ENCODE measurements at regions not wholly inside any gene's neighbourhood (a gene's known extent, or its start where the extent isn't known, plus 50 kb on each side); places are given as distances from the start of the nearest gene placed in this dataset.
"Not testable (repeated sequence)": the region's sequence is repeated elsewhere in the genome, so short reads cannot be mapped to it uniquely, and the experiment has no call there.

DNA sequence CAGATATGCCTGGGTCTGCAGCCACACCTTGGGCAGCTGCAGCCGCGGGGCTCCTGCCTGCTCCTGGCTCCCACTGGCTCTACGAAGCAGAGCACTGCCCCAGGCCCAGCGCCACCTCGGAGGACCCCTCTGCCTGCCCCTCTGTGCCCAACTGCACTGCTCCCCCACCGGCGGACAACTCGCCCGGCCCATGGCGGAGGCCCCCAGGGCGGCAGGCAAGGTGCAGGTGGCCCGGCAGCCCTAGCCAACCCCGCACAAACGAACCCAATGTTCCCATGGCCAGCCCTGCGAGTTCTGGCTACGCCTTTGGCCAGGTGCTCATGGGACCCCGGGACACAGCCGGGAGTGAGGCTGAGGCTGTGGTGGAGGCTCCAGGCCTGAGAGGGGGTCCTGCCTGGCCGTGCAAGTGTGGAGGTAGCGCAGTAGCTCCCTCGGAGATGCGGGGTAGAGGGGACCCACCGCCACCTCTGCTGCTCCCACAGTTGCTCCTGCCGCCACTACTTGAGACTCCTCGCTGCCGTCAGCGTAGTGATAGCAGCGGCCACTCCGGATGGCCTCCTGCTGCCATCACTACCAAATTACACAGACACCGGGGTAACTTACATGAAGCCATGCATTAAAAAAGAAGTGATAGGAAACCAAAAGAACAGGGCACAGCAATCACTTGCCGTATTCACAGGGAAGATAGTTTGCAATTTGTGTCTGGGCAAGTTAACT is 97.3 kb upstream of the SP4 start:
- DNase-seq = no peak

DNA sequence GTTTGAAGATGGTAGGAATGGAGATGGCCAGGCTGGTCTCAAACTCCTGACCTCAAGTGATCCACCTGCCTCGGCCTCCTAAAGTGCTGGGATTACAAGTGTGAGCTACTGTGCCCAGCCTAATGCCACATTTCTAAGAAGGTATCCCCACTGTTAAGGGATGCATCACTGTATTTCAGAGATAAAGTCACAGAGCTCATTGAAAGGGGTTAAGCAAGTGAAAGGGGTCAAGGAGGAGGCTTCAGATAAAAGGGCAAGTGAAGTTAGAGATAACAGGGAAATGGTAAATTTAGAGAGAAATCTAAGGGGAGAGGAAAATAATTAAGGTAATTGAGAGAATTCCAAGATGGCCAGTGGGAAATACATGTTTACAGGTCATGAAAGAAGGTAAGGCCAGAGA is 93.0 kb upstream of the SP4 start:
- no peak for DNase-seq

DNA sequence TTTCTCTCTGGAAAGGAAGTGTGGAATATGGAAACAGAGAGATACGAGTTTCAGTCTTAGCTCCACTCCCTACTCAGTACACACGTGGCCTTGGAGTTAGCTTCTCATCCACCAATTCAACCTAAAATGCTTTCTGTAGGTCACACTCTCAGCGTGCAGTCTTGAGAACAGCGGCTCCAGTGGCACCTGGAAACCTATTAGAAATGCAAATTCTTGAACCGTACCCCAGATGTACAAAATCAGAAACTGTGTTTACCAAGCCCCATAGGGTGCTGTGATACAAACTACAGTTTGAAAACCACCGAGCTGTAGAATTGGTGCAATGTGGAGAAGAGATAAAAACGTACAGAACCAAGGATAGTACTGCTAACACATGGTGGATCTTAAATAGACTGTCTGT is 91.1 kb upstream of the SP4 start:
- no peak for DNase-seq

DNA sequence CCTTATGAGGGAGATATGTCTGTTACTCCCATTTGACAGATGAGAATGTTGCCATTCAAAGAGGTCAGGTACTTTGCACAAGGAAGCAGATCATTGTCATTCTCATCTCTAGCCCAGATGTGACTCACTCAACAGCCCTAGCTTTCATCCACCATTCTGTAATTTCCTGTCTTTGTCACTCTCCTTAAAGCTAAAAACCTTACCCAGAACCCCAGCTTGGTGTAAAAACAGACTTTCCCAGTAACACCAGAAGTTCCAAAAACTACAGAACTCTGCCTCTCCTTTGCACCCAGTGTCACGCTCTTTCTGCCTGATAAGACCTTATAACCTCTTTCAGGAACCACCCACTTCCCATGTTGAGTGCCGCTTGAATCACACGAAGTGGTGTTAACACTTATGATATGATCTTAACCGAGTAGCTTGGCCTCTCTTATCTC is 89.1 kb upstream of the SP4 start:
- peak; percentile 55 for DNase-seq

DNA sequence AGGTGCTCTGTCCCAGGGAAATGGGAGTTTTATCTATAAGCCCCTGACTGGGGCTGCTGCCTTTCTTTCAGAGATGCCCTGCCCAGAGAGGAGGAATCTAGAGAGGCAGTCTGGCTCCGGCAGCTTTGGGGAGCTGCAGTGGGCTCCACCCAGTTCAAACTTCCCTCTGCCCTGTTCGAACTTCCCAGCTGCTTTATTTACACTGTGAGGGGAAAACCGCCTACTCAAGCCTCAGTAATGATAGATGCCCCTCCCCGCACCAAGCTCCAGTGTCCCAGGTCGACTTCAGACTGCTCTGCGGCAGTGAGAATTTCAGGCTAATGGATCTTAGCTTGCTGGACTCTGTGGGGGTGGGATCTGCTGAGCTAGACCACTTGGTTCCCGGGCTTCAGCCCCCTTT is 83.0 kb upstream of the SP4 start:
- DNase-seq = not testable (repeated sequence)

DNA sequence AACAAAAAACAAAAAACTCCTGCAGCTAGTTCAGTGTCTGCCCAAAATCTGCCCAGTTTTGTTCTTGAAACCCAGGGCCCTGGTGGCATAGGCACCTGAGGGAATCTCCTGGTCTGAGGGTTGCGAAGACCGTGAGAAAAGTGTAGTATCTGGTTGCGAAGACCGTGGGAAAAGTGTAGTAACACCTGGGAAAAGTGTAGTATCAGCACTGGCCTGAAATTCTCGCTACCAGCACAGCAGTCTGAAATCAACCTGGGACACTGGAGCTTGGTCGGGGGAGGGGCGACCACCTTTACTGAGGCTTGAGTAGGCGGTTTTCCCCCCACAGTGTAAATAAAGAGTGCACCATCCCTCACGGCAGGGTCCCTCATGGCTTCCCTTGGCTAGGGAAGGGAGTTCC is 82.5 kb upstream of the SP4 start:
- DNase-seq = no peak

DNA sequence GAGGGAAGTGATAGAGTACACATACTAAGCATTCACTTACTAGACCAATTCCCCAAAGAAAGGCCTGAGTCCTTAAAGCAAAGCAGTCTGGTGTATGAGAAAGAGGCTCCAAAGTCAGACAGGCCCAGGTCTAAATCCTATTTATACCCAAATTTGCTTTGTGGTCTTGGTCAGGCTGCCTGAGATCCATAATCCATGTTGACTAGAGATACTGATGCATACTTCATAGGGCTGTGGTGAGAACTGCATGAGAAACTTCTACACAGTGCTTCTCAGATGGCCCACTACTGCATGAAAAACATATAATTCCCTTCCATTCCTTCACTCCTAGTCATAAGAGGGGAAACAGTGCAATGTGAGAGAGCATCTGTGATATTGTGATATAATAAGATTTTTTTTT is 81.6 kb upstream of the SP4 start:
- no peak for DNase-seq

DNA sequence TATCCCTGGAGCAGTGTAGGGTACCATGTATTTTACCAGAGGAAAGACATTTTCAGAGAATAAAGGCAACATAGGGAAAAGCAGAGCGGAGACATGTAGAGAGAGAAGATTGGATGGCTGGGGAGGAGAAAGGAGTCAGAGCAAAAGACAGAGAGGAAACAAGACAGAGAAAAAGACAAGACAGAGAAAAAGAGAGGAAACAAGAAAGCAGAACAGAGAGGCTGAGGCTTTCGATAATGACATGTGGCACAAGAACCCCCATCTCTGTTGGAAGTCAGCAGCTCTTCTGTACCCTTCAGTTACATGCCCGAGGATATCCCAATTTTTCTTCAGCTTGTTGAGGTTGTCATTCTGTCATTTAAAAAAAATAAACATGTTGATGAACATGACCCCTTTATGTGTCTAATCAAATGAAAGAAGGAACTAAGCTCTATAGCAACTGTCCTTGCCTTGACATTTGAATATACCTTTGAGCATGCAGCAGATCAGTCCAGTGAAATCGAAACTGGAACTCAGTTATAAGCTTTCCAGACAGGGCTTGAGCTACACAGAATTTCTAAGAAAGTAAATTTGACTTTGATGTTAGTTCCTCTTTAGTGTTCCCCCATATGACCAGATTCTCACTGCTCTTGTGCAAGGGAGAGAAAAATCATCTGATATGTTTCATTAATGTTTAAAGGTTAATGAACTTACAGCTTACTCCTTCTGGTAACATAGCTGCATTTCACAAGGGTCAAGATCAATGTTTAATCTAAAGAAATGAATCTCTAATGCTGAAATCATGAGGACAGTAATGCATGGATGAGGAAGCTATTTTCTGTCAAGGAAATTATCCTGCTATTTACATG is 75.1 kb upstream of the SP4 start:
- DNase-seq = no peak

DNA sequence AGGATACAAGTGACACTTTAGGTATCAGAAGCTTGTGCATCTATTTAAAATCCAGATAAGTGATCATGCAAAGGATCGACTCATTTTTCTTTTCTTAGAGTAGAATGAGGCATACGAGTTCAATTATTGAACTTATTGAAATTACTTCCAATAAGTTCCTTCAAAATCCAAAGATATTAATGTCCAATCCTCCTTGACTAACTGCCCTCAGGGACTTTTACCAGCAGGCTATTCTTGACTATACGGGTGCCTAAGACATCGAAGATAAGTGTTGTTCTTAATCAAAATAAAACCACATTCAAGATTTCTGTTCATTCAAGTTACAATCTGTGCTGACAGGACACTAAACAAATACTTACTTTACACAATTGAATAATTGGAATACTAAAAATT is 74.5 kb upstream of the SP4 start:
- no peak for DNase-seq

DNA sequence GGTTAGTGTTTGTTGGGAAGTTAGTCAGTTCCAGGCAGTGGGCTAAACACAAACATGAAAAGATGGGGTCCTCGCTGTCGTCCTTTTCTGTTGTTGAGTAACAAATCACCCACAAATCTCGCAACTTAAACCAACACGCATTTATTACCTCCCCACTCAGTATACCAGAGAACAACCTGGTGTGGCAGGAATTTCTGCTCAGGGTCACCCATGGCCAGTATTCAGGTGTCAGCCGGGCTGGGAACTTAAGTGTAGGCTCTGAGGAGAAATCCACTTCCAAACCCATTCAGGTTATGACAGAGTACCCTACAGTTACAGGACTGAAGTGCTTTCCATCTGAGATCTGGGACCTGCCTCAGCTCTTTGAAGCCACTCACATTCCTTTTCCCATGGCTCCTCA is 73.6 kb upstream of the SP4 start:
- DNase-seq = no peak

DNA sequence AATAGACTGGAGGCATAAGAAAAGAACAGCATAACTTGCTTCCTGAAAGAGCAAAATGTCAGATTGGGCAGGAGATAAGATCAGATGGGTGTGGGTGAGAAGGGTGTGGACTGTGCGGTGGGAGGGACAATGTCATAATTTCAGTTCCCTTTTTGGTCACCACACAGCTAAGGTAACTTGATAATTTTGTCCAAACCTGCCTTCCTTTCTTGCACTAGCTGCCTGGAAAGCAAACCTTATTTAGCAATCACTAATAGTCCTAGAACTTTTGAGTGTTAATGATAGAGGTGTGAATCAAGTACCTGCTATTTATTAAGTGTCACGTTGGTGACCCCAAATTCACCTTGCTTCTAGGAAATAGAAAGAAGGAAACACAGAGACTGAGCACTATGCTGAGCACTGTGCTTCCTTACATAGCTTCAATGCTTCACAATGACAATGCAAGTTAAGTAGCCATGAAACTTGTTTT is 72.4 kb upstream of the SP4 start:
- peak; percentile 47 for DNase-seq

DNA sequence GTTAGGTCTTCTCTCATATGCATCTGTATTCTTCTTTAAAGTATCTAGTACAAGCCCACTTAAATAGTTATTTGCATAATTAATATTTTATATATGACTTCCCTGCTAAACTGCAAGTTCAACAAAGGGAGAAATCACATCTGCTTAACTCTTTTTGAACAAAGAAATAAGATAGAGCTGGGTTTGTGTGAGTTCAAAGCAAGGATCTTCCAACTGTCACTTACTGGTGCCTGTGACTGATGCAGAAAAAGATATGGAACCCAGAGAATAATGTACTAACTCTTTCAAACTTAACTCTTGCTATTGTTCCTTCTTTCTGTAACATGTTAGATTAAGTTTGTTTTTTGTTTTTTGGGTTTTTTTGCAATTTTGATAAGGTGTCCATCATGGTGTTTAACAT is 71.3 kb upstream of the SP4 start:
- DNase-seq = no peak

DNA sequence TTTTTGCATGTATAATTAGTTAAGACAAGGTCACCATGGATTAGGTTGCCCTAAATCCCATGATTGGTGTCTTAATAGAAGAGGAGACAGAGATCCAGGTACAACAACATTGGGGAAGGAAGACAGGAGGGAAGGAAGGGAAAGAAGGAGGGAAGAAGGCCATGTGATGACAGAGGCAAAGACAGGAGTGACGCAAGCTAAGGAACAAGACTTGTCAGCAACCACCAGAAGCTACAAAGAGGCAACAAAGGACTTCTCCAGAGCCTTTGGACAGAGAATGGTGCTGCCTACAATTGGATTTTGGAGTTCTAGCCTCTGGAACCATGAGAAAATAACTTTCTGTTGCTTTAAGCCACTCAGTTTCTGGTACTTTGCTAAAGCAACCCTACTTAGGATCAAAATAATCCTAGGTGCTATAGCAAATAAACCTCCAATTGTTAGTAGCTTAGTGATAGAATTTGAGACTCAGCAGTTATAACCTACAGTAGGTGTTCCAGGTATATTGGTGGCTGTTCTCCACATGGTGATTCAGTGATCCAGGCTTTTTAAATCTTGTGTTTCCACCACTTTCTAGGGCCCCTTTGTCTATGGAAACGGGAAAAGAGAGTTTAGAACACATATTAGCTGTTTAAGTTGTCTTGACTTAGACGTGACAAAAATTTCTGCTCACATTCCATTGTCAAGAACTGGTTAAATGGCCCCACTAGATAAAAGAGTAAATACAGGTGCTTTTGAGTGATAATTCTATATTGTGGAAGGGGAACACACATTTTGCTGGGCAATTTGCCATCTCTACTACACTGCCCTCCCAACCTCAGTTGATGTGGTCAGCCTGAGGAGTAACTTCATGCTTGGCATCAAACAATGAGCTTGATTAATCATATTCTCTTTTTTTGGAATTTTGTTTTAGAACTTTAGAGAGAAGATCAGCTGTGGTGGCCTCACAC is 70.5 kb upstream of the SP4 start:
- DNase-seq = no peak

DNA sequence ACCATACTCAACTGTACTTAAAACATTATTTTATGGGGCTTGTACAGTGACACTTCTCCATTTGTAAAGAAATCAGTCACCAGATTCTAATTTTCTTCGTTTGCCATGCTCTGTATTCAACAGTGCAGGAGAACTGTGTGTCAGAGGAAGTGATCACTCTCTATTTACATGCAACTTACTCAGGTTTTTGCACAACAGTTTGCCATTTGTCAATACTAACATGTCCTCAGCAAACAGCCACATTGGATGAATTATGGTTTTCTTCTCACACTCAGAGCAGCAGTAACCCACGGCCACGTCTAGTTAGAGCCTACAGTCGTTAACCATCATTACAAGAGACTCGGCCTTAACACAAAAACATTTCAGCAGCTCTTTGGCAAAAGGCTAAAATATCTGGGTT is 69.2 kb upstream of the SP4 start:
- DNase-seq = no peak

DNA sequence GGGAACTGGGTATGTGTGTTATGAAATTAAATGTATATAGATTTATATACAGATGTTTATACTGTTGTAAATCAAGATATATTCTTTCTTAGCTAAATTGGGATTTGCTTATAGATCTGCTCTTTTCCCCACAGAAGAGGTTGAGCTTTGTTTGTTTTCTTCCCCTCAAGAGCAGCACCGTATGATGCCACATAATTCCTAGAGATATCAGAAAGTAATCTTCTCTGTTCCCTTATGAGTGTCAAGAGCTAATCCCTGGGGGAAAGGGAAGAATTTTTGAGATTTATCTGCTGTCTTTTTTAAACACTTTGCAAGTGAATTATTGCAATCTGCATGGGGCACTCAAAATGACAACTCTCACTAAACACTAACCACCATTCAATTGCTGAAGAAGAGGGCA is 68.7 kb upstream of the SP4 start:
- DNase-seq = no peak

DNA sequence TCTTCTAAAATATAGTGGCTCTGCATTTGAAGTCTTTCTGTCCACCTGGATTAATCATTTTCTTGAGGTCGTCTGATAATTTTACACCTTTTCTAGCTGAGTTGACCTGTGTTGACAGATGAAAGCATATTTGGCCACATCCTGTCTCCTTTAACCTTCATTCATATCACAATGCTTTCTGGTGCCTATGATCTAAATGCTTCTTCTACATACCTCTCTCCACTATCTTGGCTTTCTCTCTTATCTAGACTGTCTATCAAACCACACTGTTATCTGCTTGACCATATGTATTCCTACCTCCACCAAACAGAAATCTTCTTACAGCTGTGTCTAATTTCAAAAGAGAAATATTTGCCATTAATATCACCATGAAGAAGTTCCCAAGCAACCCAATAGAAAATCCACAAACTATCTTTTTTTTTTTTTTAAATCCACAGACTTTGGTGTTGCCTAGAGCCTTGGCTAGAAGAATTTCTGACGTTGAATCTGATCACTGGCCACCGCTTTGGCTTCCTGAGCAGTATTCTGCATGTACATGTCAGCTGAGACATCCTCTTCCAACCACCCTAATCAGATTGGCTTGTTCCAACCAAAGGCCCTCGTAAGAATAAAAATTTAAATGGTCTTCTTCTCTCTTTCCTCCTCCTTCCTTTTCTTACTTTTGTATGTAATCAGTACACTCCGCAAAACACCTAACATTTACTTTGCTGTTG is 66.3 kb upstream of the SP4 start:
- no peak for DNase-seq

DNA sequence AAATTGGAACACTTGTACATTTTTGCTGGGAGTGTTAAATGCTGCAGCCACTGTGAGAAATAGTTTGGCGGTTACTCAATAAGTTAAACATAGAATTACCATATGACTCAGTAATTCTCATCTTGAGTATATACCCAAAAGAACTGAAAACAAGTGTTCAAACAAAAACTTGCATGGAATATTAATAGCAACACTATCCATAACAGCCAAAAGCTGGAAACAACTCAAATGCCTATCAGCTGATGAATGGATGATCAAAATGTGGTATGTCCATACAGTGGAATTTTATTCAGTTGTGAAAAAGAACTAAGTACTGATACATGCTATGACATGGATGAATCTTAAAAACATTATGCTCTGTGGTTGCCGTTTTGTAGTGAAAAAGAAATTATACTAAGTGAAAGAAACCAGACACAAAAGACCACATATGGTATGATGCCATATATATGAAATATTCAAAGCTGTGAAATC is 63.0 kb upstream of the SP4 start:
- DNase-seq = no peak

DNA sequence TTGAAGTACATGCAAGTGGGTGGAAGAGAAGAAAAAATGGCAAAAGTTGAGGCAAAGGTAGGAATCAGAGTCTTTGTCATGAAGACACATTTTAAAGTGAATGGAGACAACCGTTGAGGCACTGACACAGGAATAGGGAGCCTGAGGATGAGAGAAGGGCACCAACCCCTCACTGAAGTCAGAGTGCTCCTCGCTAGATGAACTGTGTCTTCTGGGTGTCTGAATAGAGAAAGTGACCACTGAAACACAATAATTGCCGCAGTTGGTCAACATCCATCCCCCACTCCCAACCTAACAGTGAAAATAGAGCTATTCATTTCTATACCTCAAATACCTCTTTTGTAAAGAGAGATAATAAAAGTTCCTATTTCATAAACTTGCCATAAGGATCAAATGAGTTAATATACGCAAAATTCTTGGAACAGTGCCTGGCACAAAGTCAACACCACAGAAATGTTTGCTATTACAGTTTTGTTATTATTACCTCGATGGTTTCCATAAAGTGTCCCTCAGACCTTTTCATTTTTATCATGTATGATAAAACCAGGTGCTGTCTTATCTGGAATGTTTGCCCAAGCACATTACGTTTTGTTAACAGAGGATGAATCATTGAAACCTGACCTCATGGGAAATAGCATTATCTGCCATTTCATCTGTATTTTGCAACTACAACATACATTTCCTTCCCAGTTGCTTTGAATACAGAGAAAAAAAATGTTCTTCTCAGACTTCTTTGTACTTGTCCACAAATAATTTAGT is 61.8 kb upstream of the SP4 start:
- DNase-seq = no peak

DNA sequence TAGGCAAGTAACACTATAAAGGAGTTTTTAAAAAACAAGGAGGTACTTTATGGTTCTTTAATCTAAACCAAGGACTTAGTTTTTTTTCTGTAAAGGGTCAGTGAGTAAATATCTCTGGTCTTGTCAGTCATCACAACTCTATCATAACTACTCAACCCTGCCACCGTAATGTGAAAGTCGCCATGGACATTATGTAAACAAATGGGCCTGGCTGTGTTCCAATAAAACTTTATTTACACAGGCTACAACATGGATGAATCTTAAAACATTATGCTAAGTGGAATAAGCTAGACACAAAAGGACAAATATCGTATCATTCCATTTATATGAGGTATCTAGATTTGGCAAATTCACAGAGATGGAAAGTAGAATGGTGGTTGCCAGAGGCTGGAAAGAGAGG is 60.8 kb upstream of the SP4 start:
- DNase-seq = no peak

DNA sequence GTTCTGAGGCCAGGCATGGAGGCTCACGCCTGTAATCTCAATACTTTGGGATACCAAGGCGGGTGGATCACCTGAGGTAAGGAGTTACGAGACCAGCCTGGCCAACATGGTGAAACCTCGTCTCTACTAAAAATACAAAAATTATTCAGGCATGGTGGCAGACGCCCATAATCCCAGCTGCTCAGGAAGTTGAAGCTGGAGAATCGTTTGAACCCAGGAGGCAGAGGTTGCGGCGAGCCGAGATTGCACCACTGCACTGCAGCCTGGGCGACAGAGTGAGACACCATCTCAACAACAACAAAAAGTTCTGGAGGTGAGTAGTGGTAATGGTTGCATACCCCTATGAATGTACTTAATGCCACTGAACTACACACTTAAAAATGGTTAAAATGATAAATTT is 60.3 kb upstream of the SP4 start:
- DNase-seq = no peak

DNA sequence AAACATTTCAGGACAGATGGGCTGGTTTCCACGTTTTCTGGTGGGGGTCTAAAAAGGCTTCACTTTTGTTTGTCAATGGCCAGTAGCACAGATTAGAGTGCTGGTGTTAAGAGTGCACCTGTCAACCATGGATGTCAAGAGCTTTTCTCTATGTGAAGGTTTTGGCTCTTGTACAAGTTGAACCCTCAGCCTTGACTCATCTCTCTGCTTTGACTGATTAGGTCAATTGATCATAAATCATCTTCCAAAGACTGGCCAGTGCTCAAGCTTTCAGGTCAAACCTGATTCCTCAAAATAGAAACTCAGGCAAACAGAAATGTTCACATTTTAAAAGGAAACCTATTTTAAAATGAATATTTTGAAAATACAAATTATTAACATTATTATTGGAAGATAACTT is 59.6 kb upstream of the SP4 start:
- no peak for DNase-seq

Measured in CD4-positive, alpha-beta T cell treated with Interleukin-17A for 4 hours (primary cell).